CD4-positive, alpha-beta T cell treated with Interleukin-17A for 1 hour (primary cell): ENCODE measurements at regions not wholly inside any gene's neighbourhood (a gene's known extent, or its start where the extent isn't known, plus 50 kb on each side); places are given as distances from the start of the nearest gene placed in this dataset.

Source experiments
- DNase-seq: peaks from one replicate; pipeline ENCODE4 v3.0.0-alpha.2; 2020

DNA sequence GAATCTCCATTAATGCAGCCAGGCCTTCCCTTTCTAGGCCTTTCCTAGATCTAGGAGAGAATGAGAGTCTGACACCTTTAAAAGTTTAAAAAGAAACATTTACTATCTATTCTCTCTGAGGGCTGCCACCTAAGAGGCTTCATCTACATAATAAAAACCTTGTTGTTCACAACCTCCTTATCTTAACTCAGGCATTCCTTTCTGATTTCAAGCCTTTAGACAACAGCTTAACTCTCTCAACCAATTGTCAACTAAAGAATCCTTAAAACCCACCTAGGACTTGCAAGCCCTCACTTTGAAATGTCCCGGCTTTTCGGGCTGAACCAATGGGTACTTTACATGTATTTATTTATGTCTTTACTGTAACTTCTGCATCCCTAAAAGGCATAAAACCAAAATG, 64.3 kb upstream of the RET start:
- no peak for DNase-seq

DNA sequence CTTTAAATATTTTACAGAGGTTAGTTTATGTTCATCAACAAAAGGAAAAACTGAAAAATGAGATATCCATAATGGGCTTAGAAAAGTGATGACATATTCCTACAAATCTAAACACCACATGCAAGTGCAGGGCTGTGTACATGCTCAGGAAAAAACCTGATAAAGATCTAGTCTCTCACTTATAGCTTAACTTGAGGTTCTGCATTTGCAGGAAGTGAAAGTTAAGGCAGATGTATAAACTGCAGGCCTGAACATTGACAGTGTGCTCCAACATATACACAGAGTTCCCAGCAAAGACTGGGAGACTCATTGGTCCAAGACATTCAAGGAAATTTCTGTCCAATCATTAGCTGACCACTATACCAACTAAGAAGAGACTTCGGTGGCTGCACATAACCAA, 63.8 kb upstream of the RET start:
- no peak for DNase-seq

DNA sequence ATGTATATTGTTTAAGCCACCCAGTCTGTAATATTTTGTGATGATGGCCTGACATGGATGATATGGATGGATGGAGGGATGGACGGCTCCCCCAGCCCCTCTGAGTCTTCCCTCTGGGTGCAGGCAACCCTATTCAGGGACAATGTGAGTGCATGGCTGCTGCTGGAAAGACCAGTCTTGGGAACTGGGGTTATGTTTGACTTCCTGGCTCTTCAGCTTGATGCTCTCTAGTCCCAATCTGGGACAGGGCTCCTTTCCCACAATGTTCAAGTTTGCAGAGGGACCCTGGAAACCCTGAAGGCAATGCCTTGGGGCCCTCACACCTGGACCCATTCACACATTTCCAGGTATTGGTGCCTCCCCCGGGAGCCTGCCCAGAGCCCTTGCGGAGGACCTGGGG, 52.3 kb upstream of the RET start:
- no peak for DNase-seq

DNA sequence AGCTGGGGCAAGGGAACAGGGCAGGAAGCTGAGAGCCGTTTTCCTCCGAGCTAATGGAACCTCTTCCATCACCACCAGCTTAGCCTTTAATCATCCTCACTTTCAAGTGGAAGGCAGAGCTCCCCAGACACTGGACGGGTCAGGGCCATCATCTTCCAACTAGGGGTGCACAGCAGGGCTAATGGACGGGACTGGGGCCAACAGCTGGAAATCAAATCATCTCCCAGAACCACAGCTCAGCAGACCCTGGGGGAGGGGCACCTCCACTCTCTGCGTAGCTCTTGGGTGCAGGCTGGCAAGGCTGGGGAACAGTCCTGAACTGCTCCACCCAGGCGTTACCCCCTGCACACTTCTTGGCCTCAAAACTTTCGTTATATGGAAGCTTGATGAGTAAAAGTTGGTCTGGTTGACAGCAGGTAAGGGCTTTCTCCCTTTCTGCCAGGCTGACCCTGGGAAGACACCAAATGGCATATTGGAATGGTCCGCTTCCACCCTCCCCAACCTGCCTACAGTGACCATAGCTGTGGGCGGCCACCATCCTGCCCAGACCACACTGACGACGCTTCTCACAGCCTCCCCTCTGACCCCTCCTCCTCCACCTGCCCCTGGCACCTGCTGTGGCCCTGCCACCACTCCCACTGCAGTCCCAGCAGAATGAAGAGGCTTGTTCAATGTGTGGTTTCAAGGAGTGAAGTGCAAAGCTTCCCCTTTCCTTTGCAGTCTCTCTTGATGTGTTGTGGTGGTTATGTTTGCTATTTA, 51.7 kb upstream of the RET start:
- no peak for DNase-seq

DNA sequence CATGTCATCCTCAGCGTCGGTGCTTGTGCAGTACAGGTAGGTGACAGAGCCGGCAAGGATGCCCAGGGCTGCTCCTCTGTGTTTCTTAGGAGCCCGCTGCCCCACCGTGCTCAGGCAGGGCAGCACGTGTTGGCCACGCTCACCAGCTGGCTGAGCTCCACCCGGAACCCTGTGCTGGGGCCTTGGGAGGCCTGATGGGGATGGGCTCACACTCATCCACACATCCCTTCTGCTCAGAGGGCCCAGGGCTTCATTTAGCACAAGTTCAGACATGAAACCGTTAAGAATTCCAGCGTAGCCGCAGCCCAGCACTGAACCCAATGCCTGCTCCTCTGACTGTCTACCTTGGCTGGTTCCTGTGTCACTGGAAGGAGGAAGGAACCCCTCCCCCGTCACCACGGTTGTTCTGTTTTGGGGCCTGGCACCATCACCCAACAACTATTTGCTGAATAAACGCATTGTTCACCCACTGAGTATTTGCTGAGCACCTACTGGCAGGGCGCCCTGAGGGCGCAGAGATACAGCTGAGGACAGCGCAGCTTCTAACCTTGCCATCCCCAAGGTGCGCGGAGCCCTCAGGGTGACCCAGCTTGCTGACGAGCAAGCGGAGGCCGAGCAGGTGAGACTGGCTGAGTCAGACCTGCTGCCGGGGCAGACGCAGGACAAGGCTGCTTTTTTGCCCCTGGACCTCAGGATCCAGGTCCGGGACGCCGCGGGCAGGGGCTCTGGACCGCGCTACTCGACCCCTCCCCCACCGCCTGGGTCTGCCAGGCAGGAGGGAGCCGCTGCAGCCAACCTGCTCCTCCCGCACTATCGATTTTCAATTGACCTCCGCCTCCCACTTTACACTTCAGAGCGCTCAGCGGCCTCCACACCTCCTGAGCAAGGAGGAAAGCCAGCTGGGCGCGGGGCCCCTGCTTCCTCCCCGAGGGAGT, 50.6 kb upstream of the RET start:
- no peak for DNase-seq
